ENCODE measurements at regions not wholly inside any gene's neighbourhood (a gene's known extent, or its start where the extent isn't known, plus 50 kb on each side); places are given as distances from the start of the nearest gene placed in this dataset.

DNA sequence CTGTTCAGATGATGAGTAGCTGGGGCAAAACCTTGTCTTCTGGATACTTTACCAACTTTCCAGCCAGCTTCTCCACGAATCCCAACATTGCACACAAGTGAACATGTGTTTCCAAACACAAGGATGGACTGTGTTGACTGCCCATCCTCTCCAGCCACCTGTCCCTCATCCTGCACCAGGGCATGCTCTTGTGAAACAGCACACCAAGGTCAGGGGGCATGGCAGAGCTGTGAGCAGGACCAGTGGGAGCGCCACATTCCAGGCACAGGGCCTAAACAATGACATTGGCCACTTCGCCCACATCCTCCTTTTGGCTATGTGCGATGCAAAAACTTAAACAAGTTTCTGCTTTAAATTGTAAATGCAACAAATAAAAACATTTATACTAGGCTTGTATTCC lies 105.5 kb downstream of the IRS2 start:
- TF ChIP-seq CTCF (conservative IDR thresholded peaks at IDR 0.05; ENCODE audit: low read depth, low read length) (no peak), EZH2 (IDR thresholded peaks at IDR 0.05; ENCODE audit: low read length, unreplicated experiment) (no peak)

All from PC-3 (cell line).